ENCODE measurements at regions not wholly inside any gene's neighbourhood (a gene's known extent, or its start where the extent isn't known, plus 50 kb on each side); places are given as distances from the start of the nearest gene placed in this dataset.

GRCh38 chr14:104244221-104245011 is 106.0 kb downstream of the KIF26A start:
- no peak for TF ChIP-seq CTCF (IDR thresholded peaks at IDR 0.05)
- no peak for TF ChIP-seq POLR2A (IDR thresholded peaks at IDR 0.05)
